Heart right ventricle (tissue), 16 donors: ENCODE measurements at regions not wholly inside any gene's neighbourhood (a gene's known extent, or its start where the extent isn't known, plus 50 kb on each side); places are given as distances from the start of the nearest gene placed in this dataset.

ENCODE experiments used
- ATAC-seq, 8 donors: fragments of 200-7000 bp; cut with Tn5 transposase; one replicate each; pipeline ENCODE4 v1.9.1; 2020; ENCODE audit warnings: mild to moderate bottlenecking in 8 of 8, moderate library complexity in 8 of 8, moderate number of reproducible peaks in 1 of 8
- DNase-seq, 2 donors: peaks; one replicate each; pipeline ENCODE4 v3.0.0-alpha.2; 2020
- H3K27ac ChIP-seq, 10 donors: fragments of 200-600 bp; sonication (generic) in 2 of 10; one replicate each; pipeline versions ENCODE4 v1.5.0 to v1.8.0; 2020 to 2022; ENCODE audit warnings: mild to moderate bottlenecking in 3 of 10
- H3K27me3 ChIP-seq, 7 donors: fragments of 200-600 bp; one replicate each; pipeline ENCODE4 v1.8.0; 2021 to 2022; ENCODE audit warnings: mild to moderate bottlenecking in 2 of 7
- H3K36me3 ChIP-seq, 9 donors: fragments of 200-600 bp; sonication (generic) in 1 of 9; one replicate each; pipeline versions ENCODE4 v1.5.0 to v1.8.0; 2020 to 2022; ENCODE audit warnings: mild to moderate bottlenecking in 2 of 9
- H3K4me1 ChIP-seq, 9 donors: fragments of 200-600 bp; sonication (generic) in 1 of 9; one replicate each; pipeline versions ENCODE4 v1.5.0 to v1.8.0; 2020 to 2022; ENCODE audit warnings: mild to moderate bottlenecking in 4 of 9
- H3K4me3 ChIP-seq, 10 donors: fragments of 200-600 bp; sonication (generic) in 2 of 10; one replicate each; pipeline versions ENCODE4 v1.5.0 to v1.8.0; 2020 to 2022; ENCODE audit warnings: mild to moderate bottlenecking in 7 of 10, moderate library complexity in 2 of 10
- H3K9me3 ChIP-seq, 11 donors: fragments of 200-600 bp in 10 of 11; sonication (generic) in 2 of 11; one replicate each; pipeline versions ENCODE4 v1.5.0 to v1.8.0; 2013 to 2022; ENCODE audit warnings: mild to moderate bottlenecking in 2 of 11, control low read depth in 1 of 11, moderate library complexity in 1 of 11
- CTCF ChIP-seq, 9 donors: fragments of 200-600 bp; sonication (generic) in 2 of 9; IDR thresholded peaks; one replicate each; pipeline versions ENCODE4 v1.5.0 to v1.8.0; 2021 to 2022; ENCODE audit warnings: antibody characterized with exemption in 9 of 9, mild to moderate bottlenecking in 5 of 9, moderate library complexity in 1 of 9
- WGBS, 2 donors: extraction: QIAGEN DNeasy Blood & Tissue Kit; methylation state at CpG; one replicate each; pipeline ENCODE4 v1.1.7; 2013; ENCODE audit warnings: inconsistent platforms in 1 of 2; 5-methylcytosine and 5-hydroxymethylcytosine counted together
- intact Hi-C, 10 donors: fragments of 100-400 bp; cut with DNase I; formaldehyde crosslinking; loops; one replicate each; pipeline versions ENCODE4 v1.11.1 to v1.14.2; 2022
- donor health status: Arrhythmogenic right ventricular cardiomyopathy.
- donor health status: ischemic (EF 13 %, LVEDD 7.1; RV severe dilation, severe dysfunction).
- donor health status: healthy with polysubstance abuse.
- donor health status: DM: no; HTN: yes; CAD: no.
- donor health status: DM: no; HTN: no; CAD: no.
- donor health status: ischemic (EF 25% LVEDD 6.9; RV normal size, moderate dysfunction).
- donor health status: ischemic (EF 25% LVEDD 5.7; RV mildly dilated, moderate dysfunction).
- donor health status: healthy.
- donor health status: DM: yes; HTN: yes; CAD: no.
- donor health status: Ischemic cardiomyopathy.
- donor health status: ischemic (EF 35%, LVEDD 5.7; RV mildly dilated, moderate dysfunction).
- donor health status: nonischemic (EF 11% LVEDD 7.7; RV severe dilation, severe dysfunction).
- donor health status: DM: yes; HTN: yes; CAD: no.
- donor health status: PGD.
- donor health status: ischemic (EF 29% LVEDD 5.4; RV normal size, mild dysfunction).
- donor health status: nonischemic (EF 23%, LVEDD 6.1; RV moderate dilation, normal function).

DNA sequence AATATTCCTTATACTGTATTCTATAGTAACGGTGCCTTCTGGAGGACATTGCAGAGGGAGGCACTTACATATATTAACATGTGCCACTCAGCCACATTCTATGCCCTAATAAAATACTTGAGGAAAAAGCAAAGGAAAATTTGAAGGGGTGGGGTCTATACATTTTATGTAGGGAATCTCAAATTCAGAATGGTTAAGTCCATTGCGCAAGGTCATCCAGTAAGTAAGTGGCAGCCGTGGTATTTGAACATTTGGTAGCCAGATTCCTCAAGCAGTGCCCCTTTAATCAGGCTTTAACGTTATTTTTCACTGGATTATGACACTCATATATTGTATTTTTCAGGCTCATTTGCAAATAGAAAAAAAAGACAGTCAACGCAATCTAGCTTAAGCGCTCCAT, 738.3 kb downstream of the DOK5 start:
- no peak overlapping the region for H3K4me3 ChIP-seq
- ATAC-seq: no peak
- no peaks in the 10 kb centered on the region for H3K36me3 ChIP-seq
- no peak for TF ChIP-seq CTCF (IDR thresholded peaks at IDR 0.05)
- intact Hi-C loops: no loop called here
- DNase-seq: no peak
- H3K27ac ChIP-seq: no peak overlapping the region
- H3K27me3 ChIP-seq: no peaks in the 10 kb centered on the region
- WGBS, 2 donors: 80 to 82% methylated on average over 6 of the region's 6 CpGs
- peaks cover 0 to 37% (median 3%) of the 10 kb centered on the region in 11 donors for H3K9me3 ChIP-seq
- H3K4me1 ChIP-seq: no peaks in the 10 kb centered on the region

DNA sequence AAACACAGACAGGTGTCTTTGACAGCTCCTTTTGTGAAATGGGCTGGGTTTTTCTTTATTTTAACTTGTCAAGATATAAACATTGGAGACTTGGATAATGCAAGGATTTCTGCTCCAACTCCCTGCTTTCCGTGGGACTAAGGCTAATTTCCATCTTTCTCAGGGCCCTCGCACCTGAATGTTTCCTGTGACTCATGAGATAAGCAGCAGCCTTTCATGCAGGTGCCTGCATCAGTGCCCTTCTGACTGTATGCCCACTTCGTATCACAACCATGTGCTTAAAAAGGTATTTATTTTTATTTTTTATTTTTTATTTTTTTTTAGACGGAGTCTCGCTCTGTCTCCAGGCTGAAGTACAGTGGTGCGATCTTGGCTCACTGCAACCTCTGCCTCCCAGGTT, 736.1 kb downstream of the DOK5 start:
- Histone ChIP-seq H3K9me3 (peaks cover 0 to 30% (median 3%) of the 10 kb centered on the region in 11 donors), H3K4me1 (no peaks in the 10 kb centered on the region), H3K27me3 (no peaks in the 10 kb centered on the region), H3K27ac (no peak overlapping the region), H3K4me3 (no peak overlapping the region), H3K36me3 (no peaks in the 10 kb centered on the region)
- no peak for TF ChIP-seq CTCF (IDR thresholded peaks at IDR 0.05)
- no peak for DNase-seq
- intact Hi-C loops: loop anchor here in 1 of 10 donors (1.0 kb wide), 1 partner anchor 8 kb away; no protein-coding TSS in a partner anchor
- no peak for ATAC-seq
- 77 to 79% methylated on average over 6 of the region's 6 CpGs for WGBS, 2 donors

DNA sequence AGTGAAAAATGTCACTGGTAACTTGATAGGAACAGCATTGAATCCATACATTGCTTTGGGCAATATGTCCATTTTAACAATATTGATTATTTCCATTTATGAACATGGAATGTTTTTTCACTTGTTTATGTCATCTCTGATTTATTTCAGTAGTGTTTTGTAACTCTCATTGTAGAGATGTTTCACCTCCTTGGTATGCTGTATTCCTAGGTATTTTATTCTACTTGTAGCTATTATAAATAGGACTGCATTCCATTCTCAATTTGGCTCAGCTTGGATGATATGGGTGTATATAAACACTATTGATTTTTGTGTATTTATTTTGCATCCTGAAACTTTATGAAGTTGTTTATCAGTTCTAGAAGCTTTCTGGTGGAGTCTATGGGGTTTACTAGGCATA, 730.3 kb downstream of the DOK5 start:
- H3K9me3 ChIP-seq: peaks cover 0 to 20% (median 0%) of the 10 kb centered on the region in 11 donors
- no peaks in the 10 kb centered on the region for H3K27me3 ChIP-seq
- H3K27ac ChIP-seq: no peak overlapping the region
- no peaks in the 10 kb centered on the region for H3K4me1 ChIP-seq
- ATAC-seq (no peak), DNase-seq (no peak)
- no peak overlapping the region for H3K4me3 ChIP-seq
- intact Hi-C loops: no loop called here
- TF ChIP-seq CTCF (IDR thresholded peaks at IDR 0.05): no peak
- H3K36me3 ChIP-seq: no peaks in the 10 kb centered on the region

GRCh38 chr20:55200317-55200716, 724.9 kb downstream of the DOK5 start:
- peaks cover 0 to 13% (median 0%) of the 10 kb centered on the region in 11 donors for H3K9me3 ChIP-seq
- no peaks in the 10 kb centered on the region for H3K36me3 ChIP-seq
- TF ChIP-seq CTCF (IDR thresholded peaks at IDR 0.05): no peak
- H3K4me3 ChIP-seq: no peak overlapping the region
- no peaks in the 10 kb centered on the region for H3K4me1 ChIP-seq
- no peak for DNase-seq
- intact Hi-C loops: no loop called here
- WGBS, 2 donors: 68 to 93% methylated on average over 1 of the region's 1 CpG
- H3K27ac ChIP-seq: no peak overlapping the region
- no peaks in the 10 kb centered on the region for H3K27me3 ChIP-seq
- no peak for ATAC-seq

DNA sequence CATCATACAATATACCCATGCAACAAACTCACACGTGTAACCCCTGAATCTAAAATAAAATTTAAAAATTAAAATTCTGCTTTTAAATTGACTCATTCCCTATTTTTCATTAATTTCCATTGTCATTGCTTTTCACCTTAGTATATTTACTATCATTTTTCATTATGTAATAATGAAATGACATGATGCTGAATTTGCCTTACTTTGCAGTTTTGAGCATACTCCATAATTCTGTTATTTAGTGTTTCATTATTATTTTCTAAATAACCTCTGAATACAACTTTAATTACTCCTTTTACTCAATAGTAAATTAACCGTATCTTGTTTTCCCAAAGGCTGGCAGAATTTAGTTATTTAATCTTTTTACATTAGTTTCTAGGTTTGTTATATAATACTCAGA, 719.6 kb downstream of the DOK5 start:
- WGBS, 2 donors: 61 to 89% methylated on average over 2 of the region's 2 CpGs

More for the DNA sequence above, 719.6 kb downstream of the DOK5 start:
- Histone ChIP-seq H3K4me3 (no peak overlapping the region), H3K27ac (no peak overlapping the region), H3K27me3 (no peaks in the 10 kb centered on the region), H3K36me3 (no peaks in the 10 kb centered on the region), H3K9me3 (peaks cover 0 to 9% (median 0%) of the 10 kb centered on the region in 11 donors), H3K4me1 (no peaks in the 10 kb centered on the region)
- intact Hi-C loops: no loop called here
- ATAC-seq (no peak), DNase-seq (no peak)
- TF ChIP-seq CTCF (IDR thresholded peaks at IDR 0.05): no peak
